Activated naive CD4-positive, alpha-beta T cell treated with anti-CD3 and anti-CD28 coated beads, Interleukin-2, amount 10 ng/mL, durations not matched to agents 7 days and 5 days (primary cell): ENCODE measurements at regions not wholly inside any gene's neighbourhood (a gene's known extent, or its start where the extent isn't known, plus 50 kb on each side); places are given as distances from the start of the nearest gene placed in this dataset.
"Not testable (repeated sequence)": the region's sequence is repeated elsewhere in the genome, so short reads cannot be mapped to it uniquely, and the experiment has no call there.

ENCODE experiments used
- CTCF ChIA-PET: fragments of 350-600 bp; sonication (Branson Sonifier 250); formaldehyde crosslinking; loops from one replicate; lab custom pipeline; 2021; ENCODE audit warnings: antibody characterized with exemption; lab: Charles Lee
- DNase-seq: peaks from one replicate; pipeline ENCODE4 v3.0.0-alpha.2; 2020
- H3K27ac Mint-ChIP-seq: one replicate; pipeline ENCODE4 v1.8.0; 2021; ENCODE audit warnings: mild to moderate bottlenecking, moderate library complexity, mixed read lengths
- H3K27me3 Mint-ChIP-seq: one replicate; pipeline ENCODE4 v1.8.0; 2021; ENCODE audit warnings: mild to moderate bottlenecking, mixed read lengths
- H3K36me3 Mint-ChIP-seq: one replicate; pipeline ENCODE4 v1.8.0; 2021; ENCODE audit warnings: mixed read lengths
- H3K4me1 Mint-ChIP-seq: one replicate; pipeline ENCODE4 v1.8.0; 2021; ENCODE audit warnings: mixed read lengths
- H3K4me3 Mint-ChIP-seq: one replicate; pipeline ENCODE4 v1.8.0; 2021; ENCODE audit warnings: mild to moderate bottlenecking, moderate library complexity, mixed read lengths
- H3K9me3 Mint-ChIP-seq: one replicate; pipeline ENCODE4 v1.8.0; 2021; ENCODE audit warnings: mixed read lengths

DNA sequence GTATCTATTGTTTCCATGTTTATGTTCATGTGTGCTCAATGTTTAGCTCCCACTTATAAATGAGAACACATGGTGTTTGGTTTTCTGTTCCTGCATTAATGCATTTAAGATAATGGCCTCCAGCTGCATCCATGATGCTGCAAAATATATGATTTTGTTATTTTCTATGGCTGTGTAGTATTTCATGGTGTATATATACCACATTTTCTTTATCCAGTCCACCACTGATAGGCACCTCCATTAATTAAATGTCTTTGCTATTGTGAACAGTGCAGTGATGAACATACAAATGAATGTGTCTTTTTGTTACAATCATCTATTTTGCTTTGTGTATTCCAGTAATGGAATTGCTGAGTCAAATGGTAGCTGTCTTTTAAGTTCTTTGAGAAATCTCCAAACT is 329.4 kb upstream of the MAGI2 start:
- DNase-seq: no peak
- no peak overlapping the region for H3K27ac Mint-ChIP-seq
- no peak overlapping the region for H3K4me3 Mint-ChIP-seq
- H3K36me3 Mint-ChIP-seq: no peaks in the 10 kb centered on the region
- no peaks in the 10 kb centered on the region for H3K4me1 Mint-ChIP-seq
- CTCF ChIA-PET: no interaction called here
- H3K27me3 Mint-ChIP-seq: no peaks in the 10 kb centered on the region
- H3K9me3 Mint-ChIP-seq: no peaks in the 10 kb centered on the region

DNA sequence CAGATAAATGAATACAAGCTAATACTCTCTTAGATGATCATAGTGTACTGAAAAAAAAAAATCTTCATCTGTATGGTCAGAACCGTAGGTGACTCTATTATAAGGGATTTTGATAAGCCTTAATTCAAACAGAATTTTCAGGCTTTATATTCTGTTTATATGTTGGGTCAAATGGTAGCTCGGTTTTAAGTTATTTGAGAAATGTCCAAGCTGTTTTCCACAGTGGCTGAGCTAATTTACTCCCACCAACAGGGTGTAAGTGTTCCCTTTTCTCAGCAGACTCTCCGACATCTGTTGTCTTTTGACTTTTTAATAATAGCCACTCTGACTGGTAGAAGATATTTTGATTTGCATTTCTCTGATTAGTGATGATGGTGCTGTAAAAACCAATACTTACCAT is 328.8 kb upstream of the MAGI2 start:
- no peaks in the 10 kb centered on the region for H3K4me1 Mint-ChIP-seq
- no peaks in the 10 kb centered on the region for H3K36me3 Mint-ChIP-seq
- CTCF ChIA-PET: interaction anchor here (0.6 kb wide), 1 partner anchor 1706 kb away, joined by 3 read pairs; no protein-coding TSS in a partner anchor
- H3K27ac Mint-ChIP-seq: no peak overlapping the region
- H3K4me3 Mint-ChIP-seq: no peak overlapping the region
- DNase-seq: no peak
- no peaks in the 10 kb centered on the region for H3K9me3 Mint-ChIP-seq
- H3K27me3 Mint-ChIP-seq: no peaks in the 10 kb centered on the region

DNA sequence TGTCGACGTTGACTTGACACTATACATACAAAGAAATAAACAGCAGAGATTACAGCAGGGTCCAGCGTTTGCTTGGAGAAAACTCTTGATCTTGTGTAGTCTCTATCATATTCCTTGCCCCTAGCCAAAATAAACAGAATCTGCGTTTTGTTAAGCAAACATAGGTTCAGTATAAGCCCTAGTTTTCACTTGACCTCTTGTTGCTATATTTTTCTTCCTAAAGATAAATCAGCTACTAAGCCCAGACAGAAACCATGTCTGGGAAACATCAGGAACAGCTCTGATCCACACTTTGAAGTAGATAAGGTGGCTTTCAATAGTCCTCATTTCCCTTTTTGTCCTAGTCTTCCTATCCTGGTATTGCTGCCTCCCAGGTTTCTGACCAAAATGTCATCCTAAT is 328.2 kb upstream of the MAGI2 start:
- H3K9me3 Mint-ChIP-seq: no peaks in the 10 kb centered on the region
- DNase-seq: no peak
- CTCF ChIA-PET: no interaction called here
- no peaks in the 10 kb centered on the region for H3K27me3 Mint-ChIP-seq
- H3K36me3 Mint-ChIP-seq: no peaks in the 10 kb centered on the region
- no peak overlapping the region for H3K27ac Mint-ChIP-seq
- no peaks in the 10 kb centered on the region for H3K4me1 Mint-ChIP-seq
- H3K4me3 Mint-ChIP-seq: no peak overlapping the region

DNA sequence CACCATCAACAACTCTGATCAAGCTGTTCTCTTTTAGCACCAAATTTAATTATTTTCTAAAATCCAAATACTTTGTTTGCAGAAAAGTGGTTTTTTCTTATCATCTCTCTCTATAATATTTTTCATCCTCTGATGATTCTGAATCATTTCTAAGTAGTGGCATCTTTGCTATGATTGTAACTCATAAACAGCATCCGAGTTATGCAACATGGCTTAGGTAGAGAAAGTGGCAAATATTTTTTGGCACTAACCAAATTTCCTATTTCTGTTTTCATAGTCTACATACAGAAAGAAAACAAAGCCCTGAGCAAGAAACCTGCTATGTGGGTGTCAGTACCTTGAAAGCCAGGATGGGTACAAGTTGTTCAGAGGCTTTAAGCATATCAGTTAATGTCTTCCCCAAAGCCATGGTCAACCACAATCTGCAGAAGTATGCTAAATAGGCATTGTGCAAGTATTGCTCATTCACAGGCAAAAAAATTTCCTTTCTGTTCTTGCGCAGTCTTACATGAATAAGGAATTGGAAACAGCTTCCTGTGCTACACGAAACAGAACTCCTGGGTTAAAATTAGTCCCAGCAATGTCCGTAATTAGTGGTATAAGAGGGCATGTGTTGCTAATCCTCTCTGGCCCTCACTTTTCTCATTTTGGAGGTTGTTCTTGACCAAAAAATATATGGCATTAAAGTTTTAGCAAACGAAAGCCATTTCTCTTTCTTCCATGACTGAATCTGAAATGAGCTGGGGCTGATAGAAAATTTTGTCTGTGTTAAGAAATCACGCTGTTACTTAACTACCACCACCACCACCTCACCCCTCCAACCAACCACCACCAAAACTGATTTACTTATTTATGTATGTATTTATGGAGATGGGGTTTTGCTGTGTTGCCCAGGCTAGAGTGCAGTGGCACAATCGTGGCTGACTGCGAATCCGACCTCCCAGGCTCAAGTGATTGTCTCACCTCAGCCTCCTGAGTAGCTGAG is 325.6 kb upstream of the MAGI2 start:
- no peak for DNase-seq
- Mint-ChIP-seq H3K9me3 (no peaks in the 10 kb centered on the region), H3K36me3 (no peaks in the 10 kb centered on the region), H3K4me3 (no peak overlapping the region), H3K27ac (no peak overlapping the region), H3K27me3 (no peaks in the 10 kb centered on the region), H3K4me1 (no peaks in the 10 kb centered on the region)
- CTCF ChIA-PET: no interaction called here

DNA sequence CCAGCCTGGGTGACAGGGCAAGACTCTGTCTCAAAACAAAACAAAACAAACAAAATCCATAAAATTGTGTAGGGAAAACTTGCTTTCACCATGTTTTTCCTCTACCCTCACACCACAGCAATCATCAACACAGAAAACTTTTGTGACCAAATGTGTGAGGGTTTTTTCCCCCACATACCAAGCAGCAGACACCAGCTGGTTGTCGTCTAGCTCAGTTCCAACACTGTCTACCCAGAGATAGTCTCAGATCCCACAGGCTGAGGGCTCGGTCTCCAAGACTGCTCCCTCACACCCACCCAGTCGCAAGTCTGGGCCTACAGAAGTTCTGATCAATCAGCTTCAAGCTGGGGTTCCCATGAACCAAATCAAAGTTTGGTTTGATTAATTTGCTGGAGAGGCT is 322.4 kb upstream of the MAGI2 start:
- no peaks in the 10 kb centered on the region for H3K27me3 Mint-ChIP-seq
- DNase-seq: no peak
- no peak overlapping the region for H3K4me3 Mint-ChIP-seq
- CTCF ChIA-PET: no interaction called here
- H3K4me1 Mint-ChIP-seq: no peaks in the 10 kb centered on the region
- H3K27ac Mint-ChIP-seq: no peak overlapping the region
- no peaks in the 10 kb centered on the region for H3K9me3 Mint-ChIP-seq
- no peaks in the 10 kb centered on the region for H3K36me3 Mint-ChIP-seq

DNA sequence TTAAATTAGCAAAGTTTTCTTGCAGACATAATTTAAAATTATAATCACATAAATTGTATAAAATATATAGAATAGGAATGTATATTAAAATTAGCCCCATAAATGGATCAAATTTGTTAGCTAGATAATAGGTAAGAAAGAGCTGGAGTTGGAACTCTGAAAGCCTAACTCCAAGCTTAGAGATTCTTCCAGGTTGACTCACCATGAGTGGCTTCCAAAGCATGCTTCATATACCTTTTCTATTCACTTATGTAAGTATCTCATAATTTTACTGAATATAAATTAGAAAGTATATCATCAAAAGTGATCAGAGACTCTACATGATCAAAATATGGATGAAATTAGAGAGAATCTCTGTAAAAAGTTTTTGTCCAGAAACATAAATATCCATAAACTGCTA is 320.7 kb upstream of the MAGI2 start:
- CTCF ChIA-PET: no interaction called here
- H3K9me3 Mint-ChIP-seq: no peaks in the 10 kb centered on the region
- no peaks in the 10 kb centered on the region for H3K27me3 Mint-ChIP-seq
- H3K27ac Mint-ChIP-seq: no peak overlapping the region
- no peaks in the 10 kb centered on the region for H3K36me3 Mint-ChIP-seq
- DNase-seq: no peak
- no peaks in the 10 kb centered on the region for H3K4me1 Mint-ChIP-seq
- no peak overlapping the region for H3K4me3 Mint-ChIP-seq

DNA sequence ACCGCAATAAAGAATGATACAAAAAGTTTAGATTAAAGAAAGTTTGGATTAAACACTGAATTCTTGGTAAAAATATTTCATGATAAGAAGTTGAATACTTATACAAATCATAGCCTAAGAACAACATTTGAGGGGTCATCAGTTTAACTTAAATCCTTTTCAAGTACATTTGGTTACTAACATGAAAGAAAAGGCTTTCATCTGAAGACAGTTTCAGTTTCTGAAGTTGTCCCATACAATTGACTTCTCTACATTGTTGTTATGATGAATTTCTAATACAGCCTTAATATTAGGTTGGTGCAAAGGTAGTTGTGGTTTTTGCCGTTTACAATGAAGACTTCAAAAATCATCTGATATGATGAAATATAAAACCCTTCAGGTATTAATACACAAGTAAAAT is 317.5 kb upstream of the MAGI2 start:
- Mint-ChIP-seq H3K4me3 (no peak overlapping the region), H3K4me1 (no peaks in the 10 kb centered on the region), H3K36me3 (no peaks in the 10 kb centered on the region), H3K27ac (no peak overlapping the region), H3K27me3 (no peaks in the 10 kb centered on the region), H3K9me3 (no peaks in the 10 kb centered on the region)
- no peak for DNase-seq
- CTCF ChIA-PET: no interaction called here

DNA sequence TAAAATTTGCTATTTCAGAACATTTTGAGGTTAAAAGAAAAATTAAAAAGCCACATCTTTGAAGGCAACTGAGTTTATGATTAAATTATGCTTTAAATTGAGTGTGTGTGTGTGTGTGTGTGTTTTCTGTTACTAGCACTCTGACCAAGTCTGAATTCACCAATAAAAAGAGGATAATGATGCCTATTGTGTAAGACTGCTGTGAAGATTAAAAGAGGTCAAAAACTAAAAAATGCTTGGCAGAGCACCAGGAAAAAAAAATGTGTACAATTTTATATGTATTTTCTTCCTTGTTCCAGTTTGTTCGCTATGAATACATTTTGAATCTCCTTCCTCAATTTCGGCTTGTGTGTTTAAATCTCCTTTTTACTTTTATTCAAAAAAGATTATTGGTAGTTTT is 316.6 kb upstream of the MAGI2 start:
- no peaks in the 10 kb centered on the region for H3K9me3 Mint-ChIP-seq

DNA sequence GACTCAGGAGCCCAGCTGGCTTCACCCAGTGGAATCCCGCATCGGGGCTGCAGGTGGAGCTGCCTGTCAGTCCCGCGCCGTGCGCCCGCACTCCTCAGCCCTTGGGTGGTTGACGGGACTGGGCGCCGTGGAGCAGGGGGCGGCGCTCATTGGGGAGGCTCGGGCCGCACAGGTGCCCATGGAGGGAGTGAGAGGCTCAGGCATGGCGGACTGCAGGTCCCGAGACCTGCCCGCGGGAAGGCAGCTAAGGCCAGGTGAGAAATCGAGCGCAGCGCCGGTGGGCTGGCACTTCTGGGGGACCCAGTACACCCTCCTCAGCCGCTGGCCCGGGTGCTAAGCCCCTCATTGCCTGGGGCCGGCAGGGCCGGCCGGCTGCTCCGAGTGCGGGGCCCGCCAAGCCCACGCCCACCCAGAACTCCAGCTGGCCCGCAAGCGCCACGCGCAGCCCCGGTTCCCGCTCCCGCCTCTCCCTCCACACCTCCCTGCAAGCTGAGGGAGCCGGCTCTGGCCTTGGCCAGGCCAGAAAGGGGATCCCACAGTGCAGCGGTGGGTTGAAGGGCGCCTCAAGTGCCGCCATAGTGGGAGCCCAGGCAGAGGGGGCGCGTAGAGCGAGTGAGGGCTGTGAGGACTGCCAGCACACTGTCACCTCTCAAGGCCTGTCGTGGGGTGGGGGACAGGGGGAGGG is 314.6 kb upstream of the MAGI2 start:
- CTCF ChIA-PET, H3K27me3 Mint-ChIP-seq, H3K4me1 Mint-ChIP-seq, DNase-seq, H3K27ac Mint-ChIP-seq, H3K36me3 Mint-ChIP-seq, H3K9me3 Mint-ChIP-seq, H3K4me3 Mint-ChIP-seq: not testable (repeated sequence)

More for the DNA sequence above, 316.6 kb upstream of the MAGI2 start:
- no peak overlapping the region for H3K4me3 Mint-ChIP-seq
- DNase-seq: no peak
- no peaks in the 10 kb centered on the region for H3K4me1 Mint-ChIP-seq
- no peaks in the 10 kb centered on the region for H3K27me3 Mint-ChIP-seq
- no peak overlapping the region for H3K27ac Mint-ChIP-seq
- no peaks in the 10 kb centered on the region for H3K36me3 Mint-ChIP-seq
- CTCF ChIA-PET: no interaction called here

DNA sequence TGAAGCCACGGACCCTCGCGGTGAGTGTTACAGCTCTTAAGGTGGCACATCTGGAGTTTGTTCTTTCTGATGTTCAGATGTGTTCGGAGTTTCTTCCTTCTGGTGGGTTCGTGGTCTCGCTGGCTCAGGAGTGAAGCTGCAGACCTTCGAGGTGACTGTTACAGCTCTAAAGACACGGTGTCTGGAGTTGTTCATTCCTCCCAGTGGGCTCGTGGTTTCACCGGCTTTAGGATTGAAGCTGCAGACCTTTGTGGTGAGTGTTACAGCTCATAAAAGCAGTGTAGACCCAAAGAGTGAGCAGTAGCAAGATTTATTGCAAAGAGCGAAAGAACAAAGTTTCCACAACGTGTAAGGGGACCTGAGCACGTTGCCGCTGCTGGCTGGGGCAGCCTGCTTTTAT is 313.7 kb upstream of the MAGI2 start:
- H3K9me3 Mint-ChIP-seq: not testable (repeated sequence)

DNA sequence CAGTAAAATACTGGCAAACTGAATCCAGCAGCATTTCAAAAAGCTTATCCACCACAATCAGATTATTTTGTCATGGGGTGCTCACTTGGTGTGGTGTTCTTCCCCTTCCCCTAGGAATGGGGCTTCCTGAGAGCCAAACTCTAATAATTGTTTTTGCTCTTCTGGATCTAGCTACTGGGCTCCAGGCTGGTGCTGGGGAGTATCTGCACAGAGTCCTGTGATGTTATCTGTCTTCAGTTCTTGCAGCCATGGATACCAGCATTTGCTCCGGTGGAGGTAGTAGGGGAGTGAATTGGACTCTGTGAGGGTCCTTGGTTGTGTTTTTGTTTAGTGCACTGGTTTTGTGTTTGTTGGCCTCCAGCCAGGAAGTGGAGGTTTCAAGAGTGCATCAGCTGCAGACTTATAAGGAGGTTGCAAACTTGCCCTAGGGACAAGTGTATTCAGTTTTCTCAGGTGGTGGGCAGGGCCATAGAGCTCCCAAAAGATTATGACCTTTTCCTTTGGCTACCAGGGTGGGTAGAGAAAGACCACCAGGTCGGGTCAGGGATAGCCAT is 308.5 kb upstream of the MAGI2 start:
- Mint-ChIP-seq H3K27ac (no peak overlapping the region), H3K36me3 (no peaks in the 10 kb centered on the region), H3K4me3 (no peak overlapping the region), H3K4me1 (no peaks in the 10 kb centered on the region), H3K27me3 (no peaks in the 10 kb centered on the region), H3K9me3 (no peaks in the 10 kb centered on the region)
- CTCF ChIA-PET: no interaction called here
- DNase-seq: no peak

More for the DNA sequence above, 313.7 kb upstream of the MAGI2 start:
- H3K27ac Mint-ChIP-seq, CTCF ChIA-PET, H3K4me3 Mint-ChIP-seq, DNase-seq, H3K27me3 Mint-ChIP-seq, H3K36me3 Mint-ChIP-seq, H3K4me1 Mint-ChIP-seq: not testable (repeated sequence)

DNA sequence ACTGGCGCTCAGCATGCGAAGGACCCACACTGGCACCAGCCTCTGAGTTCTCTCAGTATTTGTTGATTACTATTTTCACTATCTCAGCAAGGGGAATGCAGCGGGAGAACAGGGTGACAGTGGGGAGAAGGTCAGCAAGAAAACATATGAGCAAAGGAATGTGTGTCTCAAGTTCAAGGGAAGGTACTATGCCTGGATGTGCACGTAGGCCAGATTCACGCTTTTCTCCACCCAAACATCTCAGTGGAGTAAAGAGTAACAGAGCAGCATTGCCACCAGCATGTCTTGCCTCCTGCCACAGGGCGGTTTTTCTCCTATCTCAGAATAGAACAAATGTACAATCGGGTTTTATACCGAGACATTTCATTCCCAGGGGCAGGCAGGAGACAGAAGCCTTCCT is 297.5 kb upstream of the MAGI2 start:
- H3K27me3 Mint-ChIP-seq, H3K4me1 Mint-ChIP-seq, H3K4me3 Mint-ChIP-seq, H3K27ac Mint-ChIP-seq, CTCF ChIA-PET, H3K36me3 Mint-ChIP-seq, DNase-seq, H3K9me3 Mint-ChIP-seq: not testable (repeated sequence)

DNA sequence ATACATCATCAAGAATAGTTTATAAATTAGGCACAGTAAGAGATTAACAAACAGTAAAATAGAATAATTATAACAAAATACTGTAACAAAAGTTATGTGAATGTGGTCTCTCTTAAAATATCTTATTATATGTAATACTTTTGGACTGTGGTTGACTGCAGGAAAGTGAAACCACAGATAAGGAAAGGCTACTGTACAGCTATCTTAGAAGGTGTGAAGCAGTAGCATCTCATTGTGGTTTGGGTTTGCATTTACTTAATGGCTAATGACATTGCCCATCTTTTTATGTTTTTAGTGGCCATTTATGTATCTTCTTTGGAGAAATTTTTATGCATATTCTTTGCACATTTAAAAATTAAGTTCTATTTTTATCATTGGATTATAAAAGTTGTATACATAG is 296.4 kb upstream of the MAGI2 start:
- CTCF ChIA-PET: no interaction called here
- Mint-ChIP-seq H3K27ac (no peak overlapping the region), H3K4me3 (no peak overlapping the region), H3K4me1 (no peaks in the 10 kb centered on the region), H3K27me3 (no peaks in the 10 kb centered on the region), H3K9me3 (no peaks in the 10 kb centered on the region), H3K36me3 (no peaks in the 10 kb centered on the region)
- no peak for DNase-seq

DNA sequence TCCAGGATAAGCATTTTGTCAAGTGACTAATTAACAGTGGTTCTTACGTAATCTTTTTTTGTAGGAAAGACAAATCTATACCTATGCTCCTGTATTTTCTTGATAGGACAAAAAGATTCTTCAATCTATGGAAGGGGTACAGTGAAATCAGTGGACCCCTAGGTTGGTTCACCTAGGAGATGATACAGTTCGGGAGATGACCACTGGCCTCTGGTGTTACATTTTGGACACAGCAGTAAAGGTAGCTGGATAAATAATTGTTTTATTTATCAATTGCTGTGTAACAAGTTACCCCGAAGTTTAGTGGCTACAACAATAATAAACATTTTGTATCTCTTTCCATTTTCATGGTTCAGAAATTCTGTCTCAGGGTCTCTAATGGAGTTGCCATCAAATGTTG is 288.2 kb upstream of the MAGI2 start:
- no peaks in the 10 kb centered on the region for H3K4me1 Mint-ChIP-seq
- H3K27ac Mint-ChIP-seq: no peak overlapping the region
- DNase-seq: no peak
- no peaks in the 10 kb centered on the region for H3K9me3 Mint-ChIP-seq
- H3K36me3 Mint-ChIP-seq: no peaks in the 10 kb centered on the region
- H3K4me3 Mint-ChIP-seq: no peak overlapping the region
- no peaks in the 10 kb centered on the region for H3K27me3 Mint-ChIP-seq
- CTCF ChIA-PET: no interaction called here

DNA sequence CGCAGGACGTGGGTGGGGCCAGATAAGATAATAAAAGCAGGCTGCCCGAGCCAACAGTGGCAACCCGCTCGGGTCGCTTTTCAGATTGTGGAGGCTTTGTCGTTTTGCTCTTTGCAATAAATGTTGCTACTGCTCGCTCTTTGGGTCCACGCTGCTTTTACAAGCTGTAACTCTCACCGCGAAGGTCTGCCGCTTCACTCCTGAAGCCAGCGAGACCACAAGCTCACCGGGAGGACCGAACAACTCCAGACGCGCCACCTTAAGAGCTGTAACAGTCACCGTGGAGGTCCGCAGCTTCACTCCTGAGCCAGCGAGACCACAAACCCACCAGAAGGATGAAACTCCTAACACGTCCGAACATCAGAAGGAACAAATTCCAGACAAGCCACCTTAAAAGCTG is 286.6 kb upstream of the MAGI2 start:
- Mint-ChIP-seq H3K27me3 (no peaks in the 10 kb centered on the region), H3K27ac (no peak overlapping the region), H3K4me3 (no peak overlapping the region), H3K9me3 (no peaks in the 10 kb centered on the region), H3K4me1 (no peaks in the 10 kb centered on the region), H3K36me3 (no peaks in the 10 kb centered on the region)
- CTCF ChIA-PET: no interaction called here
- DNase-seq: no peak
